CD14-positive monocyte (primary cell): ENCODE measurements at regions not wholly inside any gene's neighbourhood (a gene's known extent, or its start where the extent isn't known, plus 50 kb on each side); places are given as distances from the start of the nearest gene placed in this dataset.

Experiments
- DNase-seq, 3 donors: peaks; one replicate each; pipeline ENCODE4 v3.0.0-alpha.2; 2011 to 2022
- H2AFZ ChIP-seq: 2 replicates; pipeline ENCODE4 v1.6.0; 2012; ENCODE audit warnings: mild to moderate bottlenecking, low read depth, low read length, inconsistent platforms; ENCODE audit not compliant: insufficient read depth, poor library complexity, severe bottlenecking
- H3K27ac ChIP-seq, 2 donors: 1 replicate in 1 of 2; 2 replicates in 1 of 2; pipeline ENCODE4 v1.5.1; 2012 to 2013; ENCODE audit warnings: low read length in 2 of 2, control low read depth in 1 of 2, inconsistent platforms in 1 of 2, low read depth in 1 of 2, mild to moderate bottlenecking in 1 of 2
- H3K27me3 ChIP-seq, 2 donors: one replicate each; pipeline versions ENCODE4 v1.6.0 to v1.6.1; 2011 to 2013; ENCODE audit warnings: low read length in 2 of 2; ENCODE audit not compliant: control insufficient read depth in 2 of 2, insufficient read depth in 2 of 2
- H3K36me3 ChIP-seq, 2 donors: replicated peaks in 1 of 2; 1 replicate in 1 of 2; 2 replicates in 1 of 2; pipeline versions ENCODE4 v1.5.1 to v1.6.1; 2012 to 2013; ENCODE audit warnings: low read length in 2 of 2, control low read depth in 1 of 2, inconsistent platforms in 1 of 2, mild to moderate bottlenecking in 1 of 2; ENCODE audit not compliant: insufficient read depth in 2 of 2, control insufficient read depth in 1 of 2
- H3K4me1 ChIP-seq, 2 donors: 1 replicate in 1 of 2; 2 replicates in 1 of 2; pipeline versions ENCODE4 v1.5.1 to v1.6.1; 2012 to 2013; ENCODE audit warnings: low read length in 2 of 2, control low read depth in 1 of 2, inconsistent platforms in 1 of 2, mild to moderate bottlenecking in 1 of 2, moderate library complexity in 1 of 2; ENCODE audit not compliant: insufficient read depth in 2 of 2, control insufficient read depth in 1 of 2
- H3K4me2 ChIP-seq: replicated peaks from 2 replicates; pipeline ENCODE3; 2012; ENCODE audit warnings: low read length, moderate library complexity, mild to moderate bottlenecking; ENCODE audit not compliant: poor library complexity, severe bottlenecking; ENCODE audit errors: extremely low read depth
- H3K4me3 ChIP-seq, 3 experiments: fragments of 200-600 bp in 1 of 3; sonication (generic) in 1 of 3; replicated peaks in 1 of 3; 1 replicate in 2 of 3; 2 replicates in 1 of 3; pipeline ENCODE4 v1.5.1; 2011 to 2013; ENCODE audit warnings: low read length in 3 of 3, mild to moderate bottlenecking in 3 of 3, control low read depth in 2 of 3, low read depth in 2 of 3, inconsistent platforms in 1 of 3, moderate library complexity in 1 of 3
- H3K79me2 ChIP-seq: 2 replicates; pipeline ENCODE4 v1.6.0; 2012; ENCODE audit warnings: mild to moderate bottlenecking, control low read depth, inconsistent platforms, low read length, moderate library complexity; ENCODE audit not compliant: insufficient read depth
- H3K9ac ChIP-seq: 2 replicates; pipeline ENCODE4 v1.6.0; 2017; ENCODE audit warnings: low read length, mild to moderate bottlenecking; ENCODE audit not compliant: insufficient read depth, poor library complexity, severe bottlenecking
- H3K9me3 ChIP-seq, 2 donors: replicated peaks in 1 of 2; 1 replicate in 1 of 2; 2 replicates in 1 of 2; pipeline versions ENCODE4 v1.5.1 to v1.6.1; 2012 to 2013; ENCODE audit warnings: low read length in 2 of 2, control low read depth in 1 of 2; ENCODE audit not compliant: control insufficient read depth in 1 of 2, insufficient read depth in 1 of 2
- H4K20me1 ChIP-seq: 2 replicates; pipeline ENCODE4 v1.6.0; 2012; ENCODE audit warnings: mild to moderate bottlenecking, low read length, control low read depth, moderate library complexity; ENCODE audit not compliant: insufficient read depth
- H3K27ac Mint-ChIP-seq, 7 donors: one replicate each; pipeline ENCODE4 v1.8.0; 2020; ENCODE audit warnings: mild to moderate bottlenecking in 7 of 7, mixed read lengths in 7 of 7, moderate library complexity in 6 of 7, inconsistent platforms in 2 of 7
- H3K27me3 Mint-ChIP-seq, 3 donors: one replicate each; pipeline ENCODE4 v1.8.0; 2021 to 2022; ENCODE audit warnings: low read depth in 3 of 3, mild to moderate bottlenecking in 3 of 3, mixed read lengths in 3 of 3, moderate library complexity in 3 of 3, inconsistent platforms in 1 of 3
- H3K36me3 Mint-ChIP-seq, 2 donors: one replicate each; pipeline ENCODE4 v1.8.0; 2020; ENCODE audit warnings: mixed read lengths in 2 of 2, inconsistent platforms in 1 of 2, mild to moderate bottlenecking in 1 of 2
- H3K4me1 Mint-ChIP-seq: one replicate; pipeline ENCODE4 v1.8.0; 2020; ENCODE audit warnings: mild to moderate bottlenecking, mixed read lengths
- H3K4me3 Mint-ChIP-seq, 2 donors: one replicate each; pipeline ENCODE4 v1.8.0; 2020; ENCODE audit warnings: mild to moderate bottlenecking in 2 of 2, mixed read lengths in 2 of 2, moderate library complexity in 1 of 2
- H3K9me3 Mint-ChIP-seq, 7 donors: one replicate each; pipeline ENCODE4 v1.8.0; 2020 to 2022; ENCODE audit warnings: mixed read lengths in 7 of 7, mild to moderate bottlenecking in 6 of 7, moderate library complexity in 6 of 7, inconsistent platforms in 2 of 7
- WGBS: methylation state at CpG from one replicate; pipeline ENCODE4 v1.1.5; 2013; ENCODE audit warnings: missing lambda C conversion rate; ENCODE audit not compliant: insufficient coverage; 5-methylcytosine and 5-hydroxymethylcytosine counted together
- intact Hi-C, 2 donors: fragments of 100-400 bp; cut with micrococcal nuclease; formaldehyde crosslinking; loops; one replicate each; pipeline versions ENCODE4 v1.15.0 to v1.15.1; 2023
- TF ChIP-seq, protein P1 (sequence below): fragments of 200-600 bp; IDR thresholded peaks from one replicate; pipeline ENCODE4 v1.8.0; 2022; ENCODE audit warnings: antibody characterized with exemption, mild to moderate bottlenecking

DNA sequence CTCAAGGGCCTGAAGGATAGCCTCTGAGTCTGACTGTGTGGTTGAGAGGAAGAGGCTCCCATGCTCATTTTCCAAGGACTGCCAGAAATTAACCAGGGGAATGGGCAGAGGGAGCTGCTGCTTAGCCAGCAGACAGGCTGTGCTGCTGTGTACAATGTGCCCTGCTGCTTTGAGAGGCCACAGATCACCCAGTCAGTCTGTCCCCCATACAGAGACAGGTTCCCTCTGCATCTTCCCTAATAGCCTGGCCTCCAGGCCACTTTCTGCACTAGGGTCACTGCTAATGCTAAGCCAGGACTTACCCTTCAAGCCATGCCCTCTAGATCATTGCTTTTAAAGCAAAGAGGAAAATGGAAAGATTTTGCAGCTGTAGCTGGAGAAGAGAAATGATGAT lies 341.1 kb downstream of the CYRIA start:
- DNase-seq = no peak
- H3K4me3 ChIP-seq = no peak overlapping the region
- no peak overlapping the region for H3K4me2 ChIP-seq
- H4K20me1 ChIP-seq = no peaks in the 10 kb centered on the region
- no peak overlapping the region for H3K27ac ChIP-seq
- intact Hi-C loops = no loop called here
- H3K4me1 ChIP-seq = no peaks in the 10 kb centered on the region
- H3K36me3 ChIP-seq = no peaks in the 10 kb centered on the region
- H2AFZ ChIP-seq = no peak overlapping the region
- H3K4me3 Mint-ChIP-seq = no peak overlapping the region
- no peaks in the 10 kb centered on the region for H3K36me3 Mint-ChIP-seq
- no peak overlapping the region for H3K9ac ChIP-seq
- H3K27me3 ChIP-seq = no peaks in the 10 kb centered on the region
- no peak overlapping the region for H3K27ac Mint-ChIP-seq
- no peaks in the 10 kb centered on the region for H3K27me3 Mint-ChIP-seq
- H3K9me3 ChIP-seq = no peaks in the 10 kb centered on the region
- no peaks in the 10 kb centered on the region for H3K79me2 ChIP-seq
- H3K4me1 Mint-ChIP-seq = no peaks in the 10 kb centered on the region
- TF ChIP-seq, protein P1, sequence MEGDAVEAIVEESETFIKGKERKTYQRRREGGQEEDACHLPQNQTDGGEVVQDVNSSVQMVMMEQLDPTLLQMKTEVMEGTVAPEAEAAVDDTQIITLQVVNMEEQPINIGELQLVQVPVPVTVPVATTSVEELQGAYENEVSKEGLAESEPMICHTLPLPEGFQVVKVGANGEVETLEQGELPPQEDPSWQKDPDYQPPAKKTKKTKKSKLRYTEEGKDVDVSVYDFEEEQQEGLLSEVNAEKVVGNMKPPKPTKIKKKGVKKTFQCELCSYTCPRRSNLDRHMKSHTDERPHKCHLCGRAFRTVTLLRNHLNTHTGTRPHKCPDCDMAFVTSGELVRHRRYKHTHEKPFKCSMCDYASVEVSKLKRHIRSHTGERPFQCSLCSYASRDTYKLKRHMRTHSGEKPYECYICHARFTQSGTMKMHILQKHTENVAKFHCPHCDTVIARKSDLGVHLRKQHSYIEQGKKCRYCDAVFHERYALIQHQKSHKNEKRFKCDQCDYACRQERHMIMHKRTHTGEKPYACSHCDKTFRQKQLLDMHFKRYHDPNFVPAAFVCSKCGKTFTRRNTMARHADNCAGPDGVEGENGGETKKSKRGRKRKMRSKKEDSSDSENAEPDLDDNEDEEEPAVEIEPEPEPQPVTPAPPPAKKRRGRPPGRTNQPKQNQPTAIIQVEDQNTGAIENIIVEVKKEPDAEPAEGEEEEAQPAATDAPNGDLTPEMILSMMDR = no peak
- H3K9me3 Mint-ChIP-seq = no peaks in the 10 kb centered on the region

DNA sequence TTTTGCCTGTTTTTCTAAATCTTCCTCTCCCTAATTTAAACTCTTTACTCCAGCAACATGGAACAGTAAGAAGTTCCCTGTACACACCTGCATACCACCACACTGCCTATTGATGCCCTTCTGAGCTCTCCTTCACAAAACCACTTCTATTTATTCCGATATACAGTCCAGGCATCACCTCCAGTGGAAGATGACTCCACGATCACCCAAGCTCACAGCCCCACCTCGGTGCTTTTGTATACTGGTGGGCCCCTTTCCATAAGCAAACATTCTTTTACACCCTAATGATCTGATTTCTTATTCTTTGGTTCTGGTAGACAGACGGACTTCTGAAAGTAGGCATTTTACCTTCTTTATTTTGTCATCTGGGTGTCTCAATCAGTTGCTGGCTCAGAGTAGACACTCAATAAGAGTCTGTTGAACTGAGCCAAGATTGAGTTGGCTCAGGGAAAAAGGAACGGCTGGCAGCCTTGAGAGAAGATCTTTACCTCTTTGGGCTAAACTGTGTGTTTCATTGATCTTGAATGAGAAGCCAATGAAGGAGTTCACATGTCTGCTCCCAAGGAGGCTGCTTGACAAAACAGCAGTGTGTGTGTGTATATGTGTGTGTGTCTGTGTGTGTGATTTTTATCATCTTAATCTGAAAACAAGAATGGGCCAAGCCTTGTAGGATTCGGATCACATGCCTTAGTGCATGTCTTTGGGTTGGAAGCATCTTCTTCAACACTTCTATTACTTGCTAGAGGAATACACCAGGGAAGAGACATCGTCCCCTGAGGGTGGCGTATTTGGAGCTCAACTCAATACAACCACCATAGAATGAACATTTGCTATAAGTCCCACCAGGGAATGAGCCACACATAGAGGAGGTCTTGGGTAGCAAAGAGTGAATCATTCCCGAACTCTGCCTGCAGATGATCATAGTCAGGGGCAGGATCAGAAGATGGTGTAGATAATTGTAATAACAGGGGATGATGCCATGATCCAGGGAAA lies 341.8 kb downstream of the CYRIA start:
- H3K27ac Mint-ChIP-seq = no peak overlapping the region
- no peak overlapping the region for H3K4me2 ChIP-seq
- H3K4me3 ChIP-seq = no peak overlapping the region
- H3K79me2 ChIP-seq = no peaks in the 10 kb centered on the region
- H3K4me1 ChIP-seq = no peaks in the 10 kb centered on the region
- no peaks in the 10 kb centered on the region for H3K36me3 Mint-ChIP-seq
- no peaks in the 10 kb centered on the region for H3K4me1 Mint-ChIP-seq
- H3K4me3 Mint-ChIP-seq = no peak overlapping the region
- WGBS = 96% methylated on average over 5 of the region's 9 CpGs
- H3K27me3 ChIP-seq = no peaks in the 10 kb centered on the region
- H3K9ac ChIP-seq = no peak overlapping the region
- no peaks in the 10 kb centered on the region for H3K9me3 Mint-ChIP-seq
- no peak overlapping the region for H2AFZ ChIP-seq
- H3K27me3 Mint-ChIP-seq = no peaks in the 10 kb centered on the region
- no peak for DNase-seq
- intact Hi-C loops = no loop called here
- TF ChIP-seq, protein P1 = no peak
- H3K27ac ChIP-seq = no peak overlapping the region
- H4K20me1 ChIP-seq = no peaks in the 10 kb centered on the region
- no peaks in the 10 kb centered on the region for H3K9me3 ChIP-seq
- H3K36me3 ChIP-seq = no peaks in the 10 kb centered on the region
